ENCODE measurements at regions not wholly inside any gene's neighbourhood (a gene's known extent, or its start where the extent isn't known, plus 50 kb on each side); places are given as distances from the start of the nearest gene placed in this dataset.

DNA sequence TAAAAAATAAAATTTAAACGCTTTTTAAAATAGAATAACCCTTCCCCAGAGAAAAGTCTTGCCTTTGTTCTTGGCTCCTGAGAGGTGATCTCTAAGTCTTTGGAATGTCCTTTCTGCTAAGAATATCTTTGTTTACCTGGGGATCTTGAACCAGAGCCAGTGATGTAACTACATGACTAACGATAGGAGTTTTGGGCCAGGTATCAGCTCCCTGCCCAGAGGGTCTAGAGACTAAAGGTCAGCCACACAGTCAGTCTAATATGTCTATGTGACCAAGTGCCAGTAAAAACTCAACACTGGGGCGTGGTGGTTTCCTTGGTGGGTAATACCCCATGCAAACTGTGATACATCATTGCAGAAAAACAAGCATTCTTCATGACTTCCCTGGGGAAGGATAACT, 1351.9 kb upstream of the C9orf72 start:
- no peak for DNase-seq (ENCODE audit: low spot score in 2 of 2)
- intact Hi-C loops (cut with DNase I; ENCODE audit: low total_unique reads) = no loop called here
- TF ChIP-seq, protein P1, sequence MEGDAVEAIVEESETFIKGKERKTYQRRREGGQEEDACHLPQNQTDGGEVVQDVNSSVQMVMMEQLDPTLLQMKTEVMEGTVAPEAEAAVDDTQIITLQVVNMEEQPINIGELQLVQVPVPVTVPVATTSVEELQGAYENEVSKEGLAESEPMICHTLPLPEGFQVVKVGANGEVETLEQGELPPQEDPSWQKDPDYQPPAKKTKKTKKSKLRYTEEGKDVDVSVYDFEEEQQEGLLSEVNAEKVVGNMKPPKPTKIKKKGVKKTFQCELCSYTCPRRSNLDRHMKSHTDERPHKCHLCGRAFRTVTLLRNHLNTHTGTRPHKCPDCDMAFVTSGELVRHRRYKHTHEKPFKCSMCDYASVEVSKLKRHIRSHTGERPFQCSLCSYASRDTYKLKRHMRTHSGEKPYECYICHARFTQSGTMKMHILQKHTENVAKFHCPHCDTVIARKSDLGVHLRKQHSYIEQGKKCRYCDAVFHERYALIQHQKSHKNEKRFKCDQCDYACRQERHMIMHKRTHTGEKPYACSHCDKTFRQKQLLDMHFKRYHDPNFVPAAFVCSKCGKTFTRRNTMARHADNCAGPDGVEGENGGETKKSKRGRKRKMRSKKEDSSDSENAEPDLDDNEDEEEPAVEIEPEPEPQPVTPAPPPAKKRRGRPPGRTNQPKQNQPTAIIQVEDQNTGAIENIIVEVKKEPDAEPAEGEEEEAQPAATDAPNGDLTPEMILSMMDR (IDR thresholded peaks at IDR 0.05) = no peak
- no peak for TF ChIP-seq POLR2A (IDR thresholded peaks at IDR 0.05)
- H3K4me3 ChIP-seq (ENCODE audit: low read depth, poor library complexity, severe bottlenecking) = no peak overlapping the region
- 66 to 75% methylated on average over 3 of the region's 3 CpGs for WGBS, 2 donors

DNA sequence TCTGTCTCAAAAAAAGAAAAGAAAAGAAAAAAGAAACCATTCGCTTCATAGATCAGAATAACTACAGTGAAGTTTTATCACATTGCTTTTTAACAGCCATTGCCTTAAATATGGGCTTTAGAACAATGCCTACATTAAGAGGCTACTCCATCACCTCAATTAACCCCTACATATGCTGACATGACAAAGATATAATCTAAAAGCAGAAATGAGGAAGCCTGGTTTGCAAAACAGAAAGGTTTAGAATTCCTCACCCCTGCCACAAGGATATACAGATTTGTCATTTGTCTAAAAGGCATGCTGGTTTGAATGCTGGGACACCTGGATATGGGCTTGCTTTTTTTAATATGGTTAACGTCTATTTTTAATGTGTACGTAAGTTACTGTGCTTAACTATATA, 1353.0 kb upstream of the C9orf72 start:
- DNase-seq (ENCODE audit: low spot score in 2 of 2) = no peak
- no peak overlapping the region for H3K4me3 ChIP-seq (ENCODE audit: low read depth, poor library complexity, severe bottlenecking)
- 84 to 89% methylated on average over 3 of the region's 3 CpGs for WGBS, 2 donors
- no peak for TF ChIP-seq POLR2A (IDR thresholded peaks at IDR 0.05)
- TF ChIP-seq, protein P1 (IDR thresholded peaks at IDR 0.05) = no peak
- intact Hi-C loops (cut with DNase I; ENCODE audit: low total_unique reads) = no loop called here

DNA sequence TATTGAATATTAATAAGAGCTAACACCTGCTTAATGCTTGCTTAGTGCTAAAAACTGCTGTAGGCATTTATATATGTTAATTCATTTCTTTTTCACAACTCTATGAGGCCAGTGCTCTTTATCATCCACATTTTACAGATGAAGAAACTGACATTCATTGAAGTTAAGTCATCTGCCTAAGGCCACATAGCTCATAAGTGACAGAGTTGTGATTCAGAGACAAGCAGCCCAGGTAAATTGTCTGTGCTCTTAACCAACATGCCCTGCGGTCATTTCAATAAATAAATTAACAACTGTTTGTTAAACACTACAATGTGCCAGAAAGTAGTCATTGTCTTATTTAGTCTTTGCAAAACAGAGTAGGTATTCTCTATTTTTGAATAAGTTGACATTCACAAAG, 1354.4 kb upstream of the C9orf72 start:
- intact Hi-C loops (cut with DNase I; ENCODE audit: low total_unique reads) = no loop called here
- no peak for DNase-seq (ENCODE audit: low spot score in 2 of 2)
- TF ChIP-seq, protein P1 (IDR thresholded peaks at IDR 0.05) = no peak
- TF ChIP-seq POLR2A (IDR thresholded peaks at IDR 0.05) = no peak
- 50 to 68% methylated on average over 1 of the region's 1 CpG for WGBS, 2 donors
- H3K4me3 ChIP-seq (ENCODE audit: low read depth, poor library complexity, severe bottlenecking) = no peak overlapping the region

DNA sequence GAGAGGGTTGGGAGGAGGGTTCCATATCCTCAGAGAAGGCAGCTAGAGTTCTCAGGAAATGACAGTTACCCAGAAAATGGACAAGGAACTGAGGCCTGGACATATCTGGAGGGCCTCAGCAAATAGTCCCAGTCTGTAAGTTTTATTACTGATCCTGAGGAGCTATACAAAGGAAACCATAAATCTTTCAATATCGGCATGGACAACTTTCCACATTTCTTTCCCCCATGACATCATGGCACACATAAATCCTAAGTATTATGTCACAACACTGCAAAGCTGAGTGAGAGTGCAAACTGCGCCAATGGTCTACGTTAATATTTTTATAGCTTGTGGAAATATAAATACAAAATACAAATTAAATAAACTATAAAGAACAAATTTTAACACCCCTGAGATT, 1356.2 kb upstream of the C9orf72 start:
- H3K4me3 ChIP-seq (ENCODE audit: low read depth, poor library complexity, severe bottlenecking) = no peak overlapping the region
- intact Hi-C loops (cut with DNase I; ENCODE audit: low total_unique reads) = no loop called here
- TF ChIP-seq POLR2A (IDR thresholded peaks at IDR 0.05) = no peak
- TF ChIP-seq, protein P1 (IDR thresholded peaks at IDR 0.05) = no peak
- DNase-seq (ENCODE audit: low spot score in 2 of 2) = no peak
- 47 to 49% methylated on average over 3 of the region's 3 CpGs for WGBS, 2 donors

DNA sequence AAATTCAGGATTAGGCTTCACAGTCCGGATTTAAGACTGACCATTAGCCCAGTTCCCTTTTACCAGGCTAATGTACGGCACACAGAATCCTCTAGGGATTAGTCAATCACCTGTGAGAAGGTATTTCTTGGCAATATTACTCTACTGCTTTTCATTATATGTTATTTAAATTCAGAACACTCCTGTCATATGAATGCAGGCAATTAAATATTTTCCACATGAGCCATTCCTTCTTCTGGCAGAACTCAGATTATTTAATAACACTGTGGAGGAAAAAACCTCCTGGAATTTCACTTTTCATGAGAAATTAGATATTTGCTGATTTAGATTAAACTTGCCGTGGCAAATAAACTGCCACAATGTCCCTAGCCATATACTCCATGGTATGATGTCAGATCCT, 1357.5 kb upstream of the C9orf72 start:
- intact Hi-C loops (cut with DNase I; ENCODE audit: low total_unique reads) = no loop called here
- TF ChIP-seq, protein P1 (IDR thresholded peaks at IDR 0.05) = no peak
- no peak for TF ChIP-seq POLR2A (IDR thresholded peaks at IDR 0.05)
- WGBS, 2 donors = 50 to 64% methylated on average over 3 of the region's 3 CpGs
- no peak for DNase-seq (ENCODE audit: low spot score in 2 of 2)
- H3K4me3 ChIP-seq (ENCODE audit: low read depth, poor library complexity, severe bottlenecking) = no peak overlapping the region

DNA sequence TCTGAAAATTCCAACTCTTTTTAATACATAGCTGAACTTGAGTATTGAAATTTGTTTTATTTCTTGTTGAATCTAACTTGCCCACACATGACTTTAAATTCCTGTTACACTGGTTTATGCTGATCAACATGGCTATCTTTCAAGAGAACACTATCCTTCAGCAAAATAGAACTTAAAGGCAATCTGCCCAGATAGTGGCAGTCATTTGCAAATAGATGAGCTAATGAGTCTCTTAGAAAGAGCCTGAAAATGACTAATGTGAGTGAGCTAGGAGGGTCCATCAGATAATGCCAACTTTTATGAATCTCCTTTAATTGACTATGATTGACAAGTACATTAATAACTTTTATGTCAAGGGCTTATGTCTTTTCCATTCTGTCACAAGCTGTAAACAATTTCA, 1360.8 kb upstream of the C9orf72 start:
- no peak for TF ChIP-seq POLR2A (IDR thresholded peaks at IDR 0.05)
- TF ChIP-seq, protein P1 (IDR thresholded peaks at IDR 0.05) = no peak
- no peak for DNase-seq (ENCODE audit: low spot score in 2 of 2)
- intact Hi-C loops (cut with DNase I; ENCODE audit: low total_unique reads) = no loop called here
- no peak overlapping the region for H3K4me3 ChIP-seq (ENCODE audit: low read depth, poor library complexity, severe bottlenecking)

Measured in lower leg skin (tissue), 4 donors.